Loucy (cell line): ENCODE measurements at regions not wholly inside any gene's neighbourhood (a gene's known extent, or its start where the extent isn't known, plus 50 kb on each side); places are given as distances from the start of the nearest gene placed in this dataset.

Experiments used
- EZH2phosphoT487 ChIP-seq: fragments of 200-600 bp; IDR thresholded peaks from 2 replicates; pipeline ENCODE4 v1.6.1; 2018; ENCODE audit warnings: antibody characterized with exemption, mild to moderate bottlenecking, moderate library complexity, borderline replicate concordance
- TF ChIP-seq, protein P1 (sequence below): fragments of 200-600 bp; sonication (generic); conservative IDR thresholded peaks from 2 replicates; pipeline ENCODE4 v1.5.1; 2014; ENCODE audit warnings: mild to moderate bottlenecking, antibody characterized with exemption, low read length

DNA sequence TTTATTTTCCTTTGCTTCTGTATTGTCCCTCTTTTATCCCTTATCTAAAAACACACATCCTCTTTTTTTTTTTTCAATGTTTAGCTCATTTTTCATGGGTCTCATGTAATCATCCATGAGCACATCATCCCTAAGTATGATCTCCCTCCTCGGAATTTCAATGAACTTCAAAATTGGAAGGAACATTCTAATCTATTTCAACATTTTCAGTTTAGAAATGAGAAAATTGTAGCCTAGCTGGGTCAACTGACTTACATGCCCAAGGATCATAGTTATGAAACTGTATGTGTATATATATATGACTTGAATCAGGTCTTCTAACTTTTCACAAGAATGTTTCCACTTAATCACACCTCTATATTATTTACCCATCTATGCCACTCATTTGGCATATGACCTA lies 77.7 kb downstream of the TUSC1 start:
- TF ChIP-seq, protein P1, sequence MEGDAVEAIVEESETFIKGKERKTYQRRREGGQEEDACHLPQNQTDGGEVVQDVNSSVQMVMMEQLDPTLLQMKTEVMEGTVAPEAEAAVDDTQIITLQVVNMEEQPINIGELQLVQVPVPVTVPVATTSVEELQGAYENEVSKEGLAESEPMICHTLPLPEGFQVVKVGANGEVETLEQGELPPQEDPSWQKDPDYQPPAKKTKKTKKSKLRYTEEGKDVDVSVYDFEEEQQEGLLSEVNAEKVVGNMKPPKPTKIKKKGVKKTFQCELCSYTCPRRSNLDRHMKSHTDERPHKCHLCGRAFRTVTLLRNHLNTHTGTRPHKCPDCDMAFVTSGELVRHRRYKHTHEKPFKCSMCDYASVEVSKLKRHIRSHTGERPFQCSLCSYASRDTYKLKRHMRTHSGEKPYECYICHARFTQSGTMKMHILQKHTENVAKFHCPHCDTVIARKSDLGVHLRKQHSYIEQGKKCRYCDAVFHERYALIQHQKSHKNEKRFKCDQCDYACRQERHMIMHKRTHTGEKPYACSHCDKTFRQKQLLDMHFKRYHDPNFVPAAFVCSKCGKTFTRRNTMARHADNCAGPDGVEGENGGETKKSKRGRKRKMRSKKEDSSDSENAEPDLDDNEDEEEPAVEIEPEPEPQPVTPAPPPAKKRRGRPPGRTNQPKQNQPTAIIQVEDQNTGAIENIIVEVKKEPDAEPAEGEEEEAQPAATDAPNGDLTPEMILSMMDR, result no peak
- TF ChIP-seq EZH2phosphoT487, result no peak
